HL-60 (cell line): ENCODE measurements at regions not wholly inside any gene's neighbourhood (a gene's known extent, or its start where the extent isn't known, plus 50 kb on each side); places are given as distances from the start of the nearest gene placed in this dataset.

ENCODE experiments used
- DNase-seq, 2 experiments: peaks; one replicate each; pipeline ENCODE4 v3.0.0-alpha.2; 2010 to 2020; ENCODE audit warnings: low read depth in 1 of 2, low spot score in 1 of 2
- H3K27ac ChIP-seq: fragments of 250-450 bp; sonication (Bioruptor Pico); replicated peaks from 2 replicates; pipeline ENCODE4 v1.5.1; 2020; ENCODE audit warnings: mild to moderate bottlenecking, moderate library complexity
- H3K27me3 ChIP-seq: fragments of 250-450 bp; sonication (Bioruptor Pico); 2 replicates; pipeline ENCODE4 v1.5.1; 2021; ENCODE audit warnings: mild to moderate bottlenecking, moderate library complexity; ENCODE audit not compliant: insufficient read depth, poor library complexity, severe bottlenecking
- H3K4me3 ChIP-seq: replicated peaks from 2 replicates; pipeline ENCODE4 v1.5.1; 2011; ENCODE audit warnings: mild to moderate bottlenecking, control low read depth, low read length; ENCODE audit not compliant: insufficient read depth
- GABPA ChIP-seq: IDR thresholded peaks from 2 replicates; pipeline ENCODE4 v1.6.1; 2012; ENCODE audit warnings: low read depth
- POLR2AphosphoS5 ChIP-seq: IDR thresholded peaks from 2 replicates; pipeline ENCODE4 v1.6.1; 2012; ENCODE audit warnings: low read depth
- REST ChIP-seq: IDR thresholded peaks from 2 replicates; pipeline ENCODE4 v1.6.1; 2012; ENCODE audit warnings: low read depth; ENCODE audit not compliant: insufficient replicate concordance
- SPI1 ChIP-seq: IDR thresholded peaks from 2 replicates; pipeline ENCODE4 v1.6.1; 2012; ENCODE audit warnings: low read depth, mild to moderate bottlenecking, borderline replicate concordance
- TF ChIP-seq, protein P1 (sequence below): IDR thresholded peaks from one replicate; pipeline ENCODE4 v1.5.1; 2011; ENCODE audit warnings: low read length, control low read depth, inconsistent platforms; ENCODE audit not compliant: insufficient read depth

GRCh38 chr13:70908795-70909194, 800.5 kb upstream of the KLHL1 start:
- Histone ChIP-seq H3K27ac (no peak overlapping the region), H3K27me3 (no peaks in the 10 kb centered on the region), H3K4me3 (no peak overlapping the region)
- no peak for DNase-seq
- TF ChIP-seq, protein P1, sequence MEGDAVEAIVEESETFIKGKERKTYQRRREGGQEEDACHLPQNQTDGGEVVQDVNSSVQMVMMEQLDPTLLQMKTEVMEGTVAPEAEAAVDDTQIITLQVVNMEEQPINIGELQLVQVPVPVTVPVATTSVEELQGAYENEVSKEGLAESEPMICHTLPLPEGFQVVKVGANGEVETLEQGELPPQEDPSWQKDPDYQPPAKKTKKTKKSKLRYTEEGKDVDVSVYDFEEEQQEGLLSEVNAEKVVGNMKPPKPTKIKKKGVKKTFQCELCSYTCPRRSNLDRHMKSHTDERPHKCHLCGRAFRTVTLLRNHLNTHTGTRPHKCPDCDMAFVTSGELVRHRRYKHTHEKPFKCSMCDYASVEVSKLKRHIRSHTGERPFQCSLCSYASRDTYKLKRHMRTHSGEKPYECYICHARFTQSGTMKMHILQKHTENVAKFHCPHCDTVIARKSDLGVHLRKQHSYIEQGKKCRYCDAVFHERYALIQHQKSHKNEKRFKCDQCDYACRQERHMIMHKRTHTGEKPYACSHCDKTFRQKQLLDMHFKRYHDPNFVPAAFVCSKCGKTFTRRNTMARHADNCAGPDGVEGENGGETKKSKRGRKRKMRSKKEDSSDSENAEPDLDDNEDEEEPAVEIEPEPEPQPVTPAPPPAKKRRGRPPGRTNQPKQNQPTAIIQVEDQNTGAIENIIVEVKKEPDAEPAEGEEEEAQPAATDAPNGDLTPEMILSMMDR, result no peak
- TF ChIP-seq SPI1, result no peak
- no peak for TF ChIP-seq POLR2AphosphoS5
- no peak for TF ChIP-seq GABPA
- no peak for TF ChIP-seq REST

- no peaks in the 10 kb centered on the region for H3K27me3 ChIP-seq
- no peak overlapping the region for H3K4me3 ChIP-seq
- DNase-seq, result no peak
- TF ChIP-seq SPI1 (no peak), REST (no peak), GABPA (no peak), POLR2AphosphoS5 (no peak)
- TF ChIP-seq, protein P1, result no peak
- H3K27ac ChIP-seq, result no peak overlapping the region
Observed at GRCh38 chr13:70905035-70905434, 796.8 kb upstream of the KLHL1 start.

DNA sequence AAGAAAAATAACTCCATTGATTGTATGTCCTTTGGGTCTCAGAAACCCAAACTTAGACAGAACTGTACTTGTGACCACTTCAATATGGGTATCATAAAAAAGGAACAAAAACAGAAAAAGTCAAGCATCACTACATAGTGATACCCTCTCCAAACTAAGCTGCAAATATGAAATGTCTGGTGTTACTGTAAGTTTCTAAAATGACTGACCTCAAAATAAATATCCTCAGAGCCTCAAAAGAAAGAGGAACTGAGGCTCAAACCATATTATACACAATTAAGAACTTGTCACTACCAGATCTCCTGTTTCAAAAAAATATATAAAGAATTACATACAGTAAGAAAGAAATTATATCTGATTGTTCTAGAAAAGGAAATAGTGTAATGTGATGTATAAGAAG, 787.9 kb upstream of the KLHL1 start:
- no peak for DNase-seq
- Histone ChIP-seq H3K4me3 (no peak overlapping the region), H3K27ac (no peak overlapping the region), H3K27me3 (no peaks in the 10 kb centered on the region)
- TF ChIP-seq SPI1 (peak; percentile 63), GABPA (no peak)

DNA sequence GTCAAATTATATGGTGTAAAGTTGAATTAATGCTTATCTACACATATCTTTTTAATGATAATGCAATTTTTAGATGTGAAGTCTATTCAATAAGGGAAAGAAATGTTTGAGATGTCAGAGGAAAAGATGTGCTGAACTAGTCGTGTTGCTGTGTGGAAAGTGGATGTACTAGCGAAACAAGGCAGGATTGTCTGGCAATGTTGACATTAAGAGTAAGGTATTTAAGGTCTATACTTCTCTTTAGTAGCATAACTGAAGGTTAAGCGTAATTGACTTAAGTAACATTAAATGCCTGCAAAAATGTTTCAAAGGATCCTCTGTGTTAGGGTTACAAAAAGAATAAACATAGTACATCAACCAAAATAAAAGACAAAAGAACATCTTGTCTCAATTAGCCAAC, 787.3 kb upstream of the KLHL1 start:
- Histone ChIP-seq H3K27me3 (no peaks in the 10 kb centered on the region), H3K27ac (no peak overlapping the region), H3K4me3 (no peak overlapping the region)
- TF ChIP-seq GABPA, result no peak
- no peak for TF ChIP-seq REST
- no peak for TF ChIP-seq POLR2AphosphoS5
- TF ChIP-seq SPI1, result no peak
- TF ChIP-seq, protein P1, result no peak
- no peak for DNase-seq
